Loucy (cell line): ENCODE measurements at regions not wholly inside any gene's neighbourhood (a gene's known extent, or its start where the extent isn't known, plus 50 kb on each side); places are given as distances from the start of the nearest gene placed in this dataset.

Source experiments
- CTCF ChIP-seq: fragments of 200-600 bp; sonication (generic); conservative IDR thresholded peaks from 2 replicates; pipeline ENCODE4 v1.5.1; 2014; ENCODE audit warnings: mild to moderate bottlenecking, antibody characterized with exemption, low read length
- EZH2phosphoT487 ChIP-seq: fragments of 200-600 bp; IDR thresholded peaks from 2 replicates; pipeline ENCODE4 v1.6.1; 2018; ENCODE audit warnings: antibody characterized with exemption, mild to moderate bottlenecking, moderate library complexity, borderline replicate concordance

GRCh38 chr2:235270291-235270690 lies 223.6 kb upstream of the AGAP1 start:
- no peak for TF ChIP-seq CTCF
- TF ChIP-seq EZH2phosphoT487, result no peak
